SK-N-MC (cell line): ENCODE measurements at regions not wholly inside any gene's neighbourhood (a gene's known extent, or its start where the extent isn't known, plus 50 kb on each side); places are given as distances from the start of the nearest gene placed in this dataset.

ENCODE experiments used
- EZH2 ChIP-seq: fragments of 200-600 bp; sonication (generic); IDR thresholded peaks from one replicate; pipeline ENCODE4 v1.6.1; 2017; ENCODE audit warnings: antibody characterized with exemption
- POLR2AphosphoS5 ChIP-seq: IDR thresholded peaks from 2 replicates; pipeline ENCODE4 v1.6.1; 2012; ENCODE audit warnings: mild to moderate bottlenecking, low read depth, low read length, borderline replicate concordance

DNA sequence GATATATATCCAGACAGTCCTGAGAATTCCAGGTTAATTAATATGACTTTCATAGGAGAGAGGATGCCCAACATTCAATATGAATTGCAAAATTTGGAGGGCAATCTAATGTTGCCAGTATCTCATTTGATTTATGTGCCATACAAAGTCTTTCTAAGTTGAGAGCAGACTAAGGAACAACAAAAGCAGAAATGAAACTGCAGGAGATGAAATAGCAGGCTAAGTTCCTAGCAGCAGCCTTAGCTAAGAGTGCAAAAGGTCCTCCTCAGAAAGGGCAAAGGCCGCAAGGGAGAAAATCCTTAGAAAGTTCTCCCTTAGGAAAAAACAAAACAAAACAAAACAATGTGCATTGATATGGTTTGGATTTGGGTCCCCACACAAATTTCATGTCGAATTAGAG is 602.9 kb upstream of the HTR2C start:
- TF ChIP-seq POLR2AphosphoS5 = no peak
- TF ChIP-seq EZH2 = no peak
